HG03103 (cell line): ENCODE measurements at regions not wholly inside any gene's neighbourhood (a gene's known extent, or its start where the extent isn't known, plus 50 kb on each side); places are given as distances from the start of the nearest gene placed in this dataset.
"Not testable (repeated sequence)": the region's sequence is repeated elsewhere in the genome, so short reads cannot be mapped to it uniquely, and the experiment has no call there.

Source experiments
- ATAC-seq: cut with Tn5 transposase; IDR thresholded peaks from one replicate; pipeline ENCODE4 v1.9.1; 2021; ENCODE audit warnings: low read depth; ENCODE audit not compliant: unreplicated experiment

GRCh38 chr6:14573267-14573666 lies 455.7 kb downstream of the CD83 start:
- no peak for ATAC-seq

GRCh38 chr6:14573703-14574290 lies 456.2 kb downstream of the CD83 start:
- ATAC-seq, result no peak

- ATAC-seq, result no peak
Measured at GRCh38 chr6:14575961-14576360, 458.4 kb downstream of the CD83 start.

GRCh38 chr6:14578994-14579393 lies 461.4 kb downstream of the CD83 start:
- no peak for ATAC-seq

- no peak for ATAC-seq
Measured at GRCh38 chr6:14582749-14583148, 465.2 kb downstream of the CD83 start.

GRCh38 chr6:14583826-14584225 lies 466.3 kb downstream of the CD83 start:
- ATAC-seq, result no peak

- ATAC-seq, result no peak
Measured at GRCh38 chr6:14584450-14584849, 466.9 kb downstream of the CD83 start.

GRCh38 chr6:14585689-14586088 lies 468.1 kb downstream of the CD83 start:
- ATAC-seq, result no peak

GRCh38 chr6:14589175-14589574 lies 471.6 kb downstream of the CD83 start:
- no peak for ATAC-seq

- ATAC-seq, result no peak
Measured at GRCh38 chr6:14590586-14590985, 473.0 kb downstream of the CD83 start.

- ATAC-seq, result no peak
Measured at GRCh38 chr6:14591998-14592397, 474.4 kb downstream of the CD83 start.

- no peak for ATAC-seq
Measured at GRCh38 chr6:14593286-14593685, 475.7 kb downstream of the CD83 start.

- no peak for ATAC-seq
Measured at GRCh38 chr6:14595751-14596150, 478.2 kb downstream of the CD83 start.

GRCh38 chr6:14596410-14596809 lies 478.8 kb downstream of the CD83 start:
- ATAC-seq, result no peak

GRCh38 chr6:14597090-14597489 lies 479.5 kb downstream of the CD83 start:
- ATAC-seq, result no peak

GRCh38 chr6:14598017-14598864 lies 480.7 kb downstream of the CD83 start:
- ATAC-seq, result no peak

- ATAC-seq, result not testable (repeated sequence)
Measured at GRCh38 chr6:14600306-14600705, 482.7 kb downstream of the CD83 start.

GRCh38 chr6:14601490-14601889 lies 483.9 kb downstream of the CD83 start:
- no peak for ATAC-seq

- no peak for ATAC-seq
Measured at GRCh38 chr6:14606353-14606752, 488.8 kb downstream of the CD83 start.

GRCh38 chr6:14610141-14610540 lies 492.6 kb downstream of the CD83 start:
- ATAC-seq, result no peak

GRCh38 chr6:14612016-14612980 lies 494.7 kb downstream of the CD83 start:
- no peak for ATAC-seq
